NCI-H1417 (cell line): ENCODE measurements at regions not wholly inside any gene's neighbourhood (a gene's known extent, or its start where the extent isn't known, plus 50 kb on each side); places are given as distances from the start of the nearest gene placed in this dataset.

Source experiments
- DNase-seq, 3 experiments: peaks; one replicate each; lab custom pipeline; 2025; lab: John Stamatoyannopoulos, UW

DNA sequence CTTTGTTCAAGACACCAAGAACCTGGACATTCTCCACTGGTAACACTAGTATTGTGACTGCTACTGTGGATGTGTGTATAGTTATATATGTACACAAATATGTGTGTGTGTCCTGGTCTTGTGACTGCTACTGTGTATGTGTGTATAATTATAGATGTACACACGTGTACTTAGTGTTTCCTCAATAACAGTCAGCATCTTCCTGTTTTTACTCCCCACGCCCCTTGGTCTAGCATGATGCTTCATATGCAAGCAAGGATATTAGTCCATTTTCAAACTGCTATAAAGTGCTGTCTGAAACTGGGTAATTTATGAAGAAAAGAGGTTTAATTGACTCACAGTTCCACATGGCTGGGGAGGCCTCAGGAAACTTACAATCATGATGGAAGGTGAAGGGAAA lies 802.7 kb downstream of the RNF144A start:
- no peak for DNase-seq

DNA sequence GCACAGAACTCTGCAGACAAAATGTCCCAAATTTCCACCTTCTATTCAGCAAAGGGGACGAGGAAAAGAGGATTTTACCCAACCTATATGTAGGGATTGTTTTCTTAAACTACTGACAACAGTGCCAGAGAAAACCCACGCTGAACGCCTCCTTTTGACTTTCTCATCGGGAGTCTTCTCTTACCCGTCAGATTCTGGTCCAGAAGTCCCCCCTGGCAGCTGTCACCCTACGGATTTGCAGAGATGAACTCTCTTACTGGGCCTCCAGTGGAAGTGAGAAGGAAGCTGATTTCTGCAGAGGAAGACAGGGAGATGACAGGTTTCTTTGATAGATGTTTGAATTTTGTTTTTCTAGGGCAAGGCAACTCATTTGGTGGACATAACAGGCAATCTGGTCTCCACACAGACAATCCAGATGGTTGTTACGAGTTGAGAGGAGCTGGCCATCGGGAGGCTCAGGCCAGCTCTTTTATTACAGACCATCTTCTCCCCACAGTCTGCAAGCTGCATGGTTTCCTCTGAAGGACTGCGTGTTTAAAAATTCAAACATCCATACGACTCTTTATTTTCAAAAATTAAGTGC lies 804.3 kb downstream of the RNF144A start:
- DNase-seq = no peak

DNA sequence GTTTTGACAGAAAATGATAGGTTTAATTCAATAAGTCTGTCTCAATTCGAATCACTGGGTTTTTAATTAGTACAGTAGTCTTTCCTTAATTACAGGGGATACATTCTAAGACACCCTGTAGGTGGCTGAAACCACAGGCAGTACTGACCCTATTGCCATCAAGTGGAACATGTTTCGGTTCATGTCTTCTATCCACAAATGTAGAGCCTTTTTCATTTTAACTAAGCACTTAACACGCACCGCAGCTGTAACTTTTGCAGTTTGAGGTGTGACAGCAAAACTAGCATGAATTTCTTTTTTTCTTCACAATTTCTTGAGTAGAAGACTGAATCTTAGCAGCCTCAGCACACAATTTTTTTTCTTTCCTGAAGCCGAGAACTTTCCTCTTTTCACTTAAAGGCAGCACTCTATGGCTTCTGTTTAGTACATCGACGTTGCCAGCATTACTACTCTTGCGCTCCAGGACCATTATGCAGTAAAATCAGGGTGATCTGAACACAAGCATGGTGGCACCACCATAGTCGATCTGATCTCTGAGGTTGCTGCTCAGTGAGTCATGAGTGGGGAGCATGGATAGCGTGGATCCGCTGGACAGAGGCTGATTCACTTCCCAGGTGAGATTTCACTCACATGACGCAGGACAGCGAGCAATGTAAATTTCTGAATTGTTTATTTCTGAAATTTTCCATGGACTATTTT lies 805.1 kb downstream of the RNF144A start:
- no peak for DNase-seq

DNA sequence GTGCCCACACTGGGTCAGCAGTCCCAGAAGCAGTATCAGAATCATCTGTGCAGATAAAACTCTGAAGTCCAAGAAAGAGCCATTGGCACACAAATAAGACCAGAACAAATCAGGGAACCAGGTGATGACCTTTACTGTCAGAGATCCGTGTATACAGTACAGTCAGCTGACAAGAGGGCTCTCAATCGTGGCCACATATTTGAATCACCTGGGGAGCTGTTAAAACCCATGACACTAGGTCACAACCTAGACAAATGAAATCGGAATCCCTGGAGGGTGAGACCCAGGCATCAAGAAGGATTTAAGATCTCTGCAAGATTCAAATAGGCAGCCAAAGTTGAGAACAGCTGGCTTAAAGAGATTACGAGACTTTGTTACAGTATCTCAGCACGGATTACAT lies 807.1 kb downstream of the RNF144A start:
- DNase-seq = peak in 1 of 3 experiments; percentile 9

DNA sequence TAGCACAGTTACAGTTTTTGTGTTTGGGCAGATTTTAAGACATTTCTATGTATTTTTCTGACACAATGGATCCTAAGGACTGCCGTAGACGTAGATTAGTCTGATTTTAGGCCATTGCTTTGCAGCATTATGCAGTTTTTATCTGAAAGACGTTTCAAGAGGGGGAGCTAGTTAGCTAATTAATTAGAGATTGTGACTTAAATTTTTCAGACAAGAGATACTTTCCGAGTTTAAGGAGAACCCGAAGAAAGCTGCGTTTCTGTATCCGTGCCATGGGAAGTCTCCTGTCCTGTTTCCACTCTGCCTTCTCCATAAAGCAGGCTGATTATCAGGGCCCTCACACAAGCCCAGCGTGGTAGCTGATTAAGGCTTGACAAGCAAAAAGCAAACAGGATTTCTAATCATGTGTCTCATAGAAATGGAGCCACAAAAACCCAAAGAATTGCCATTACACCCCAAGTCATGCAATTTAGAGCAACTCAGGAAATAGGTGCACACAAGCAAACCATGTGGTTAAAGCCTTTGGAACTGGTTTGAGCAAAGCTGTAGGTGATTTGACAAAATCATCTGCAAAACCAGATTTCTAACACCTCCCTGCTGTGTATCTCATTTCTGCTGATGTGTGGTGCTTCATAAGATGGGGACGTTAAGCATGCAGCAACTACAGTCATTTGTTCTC lies 808.1 kb downstream of the RNF144A start:
- peak in 1 of 3 experiments; percentile 14 for DNase-seq

DNA sequence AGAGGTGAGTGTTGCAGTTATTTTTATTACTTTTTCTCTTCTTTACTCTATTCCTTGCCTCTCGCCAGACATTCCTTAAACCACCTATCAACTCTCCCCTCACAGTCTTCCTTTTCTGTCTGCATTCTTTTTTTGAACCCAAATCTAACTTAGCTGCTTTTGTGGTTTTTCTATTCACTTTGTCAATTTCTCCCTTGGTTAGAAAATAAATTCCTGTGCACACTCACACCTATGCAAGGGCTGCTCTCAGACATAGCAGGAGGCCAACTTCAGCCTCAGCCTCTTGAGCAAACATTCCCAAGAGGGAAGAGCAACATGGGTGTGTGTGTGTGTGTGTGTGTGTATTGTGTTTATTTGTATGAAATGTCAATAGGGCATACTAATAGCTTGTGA lies 808.6 kb downstream of the RNF144A start:
- DNase-seq = peak in 1 of 3 experiments; percentile 11

DNA sequence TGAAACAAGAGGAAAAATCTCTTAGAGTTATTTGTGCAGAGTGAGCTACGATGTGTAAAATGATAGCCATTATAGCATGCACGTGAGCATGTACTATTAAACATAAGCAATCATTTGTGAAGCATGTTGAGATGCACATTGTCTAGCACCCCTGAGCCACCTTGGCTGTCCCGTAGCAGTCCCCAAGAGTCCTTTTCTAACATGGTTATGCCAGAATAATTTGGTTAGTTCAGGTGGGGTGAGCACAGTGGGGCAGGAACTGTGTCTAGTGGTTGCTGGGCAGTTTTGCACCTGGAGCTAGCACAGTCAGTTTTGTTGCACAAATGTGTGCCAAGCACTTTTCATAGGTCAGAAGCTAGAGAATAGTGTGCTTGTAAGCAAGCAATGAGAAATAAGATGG lies 809.8 kb downstream of the RNF144A start:
- no peak for DNase-seq

DNA sequence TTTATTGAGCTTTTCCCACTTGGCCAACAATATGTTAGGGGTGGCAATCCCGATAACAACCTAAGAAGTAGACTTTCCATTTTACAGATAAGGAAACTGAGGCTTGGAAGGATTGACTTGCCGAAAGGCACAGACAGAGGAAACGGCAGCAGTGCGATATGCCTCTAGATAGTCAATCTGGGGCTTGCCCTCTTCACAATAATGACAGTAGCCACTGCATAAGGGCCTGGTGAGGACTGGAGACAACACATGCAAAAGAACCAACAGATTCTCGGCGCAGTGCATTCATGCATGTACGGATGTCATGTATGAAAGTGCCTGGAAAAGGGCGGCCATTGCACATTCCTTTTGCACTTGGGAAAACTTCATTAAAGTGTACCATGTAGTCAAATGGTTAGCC lies 811.2 kb downstream of the RNF144A start:
- DNase-seq = no peak

DNA sequence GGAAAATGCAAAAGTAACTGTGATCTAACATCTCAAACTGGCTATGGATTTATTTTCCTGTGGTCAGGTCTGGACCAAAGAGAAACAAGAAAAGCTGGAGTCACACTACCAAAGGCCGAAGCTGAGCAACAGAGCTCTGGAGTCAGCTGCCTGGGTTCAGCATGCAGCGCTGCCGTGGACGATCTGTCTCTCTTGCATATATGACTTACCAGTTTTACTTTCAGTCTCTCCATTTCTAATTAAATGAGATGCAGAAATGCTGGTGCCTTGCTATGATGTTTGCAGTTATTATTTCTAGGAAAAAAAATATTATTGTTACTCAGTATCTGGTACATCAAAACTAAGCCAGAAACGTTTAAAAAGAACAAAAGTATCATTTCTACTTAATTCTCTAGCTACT lies 813.2 kb downstream of the RNF144A start:
- no peak for DNase-seq

DNA sequence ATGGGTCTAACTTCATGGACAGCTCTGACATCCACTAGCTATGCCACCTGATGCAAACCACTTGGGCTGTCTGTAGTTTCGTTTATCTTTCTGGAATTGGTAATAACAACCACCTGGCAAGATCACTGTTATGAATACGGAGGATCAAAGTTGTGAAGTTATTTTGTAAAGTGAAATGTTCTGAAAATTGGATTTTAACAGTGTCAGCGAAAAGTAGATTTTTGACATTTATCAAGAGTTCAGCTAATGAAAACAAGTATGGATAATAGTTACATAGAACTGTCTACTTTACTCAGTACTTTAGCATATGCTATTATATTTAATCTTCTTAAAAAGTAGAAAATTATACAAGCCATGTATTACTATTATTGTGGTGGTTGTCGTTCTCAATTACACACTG lies 813.8 kb downstream of the RNF144A start:
- no peak for DNase-seq

DNA sequence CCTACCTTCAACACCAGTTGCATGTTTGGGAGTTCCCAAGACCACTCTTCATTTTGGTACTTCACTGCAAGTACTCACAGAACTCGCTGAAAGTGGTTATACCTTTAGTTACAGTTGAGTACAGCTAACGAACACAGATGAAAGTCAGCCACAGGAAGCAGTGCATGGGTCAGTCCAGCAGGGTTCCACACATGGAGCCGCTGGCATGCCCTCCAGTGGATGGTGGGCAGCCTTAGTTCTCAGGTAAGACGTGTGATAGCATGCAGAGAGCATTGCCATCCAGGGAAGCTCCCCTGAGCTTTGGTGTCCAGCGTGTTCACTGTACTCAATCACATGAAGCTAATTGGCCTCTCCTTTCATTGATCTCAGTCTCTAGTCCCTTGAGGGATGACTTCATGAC lies 815.3 kb downstream of the RNF144A start:
- DNase-seq = no peak

DNA sequence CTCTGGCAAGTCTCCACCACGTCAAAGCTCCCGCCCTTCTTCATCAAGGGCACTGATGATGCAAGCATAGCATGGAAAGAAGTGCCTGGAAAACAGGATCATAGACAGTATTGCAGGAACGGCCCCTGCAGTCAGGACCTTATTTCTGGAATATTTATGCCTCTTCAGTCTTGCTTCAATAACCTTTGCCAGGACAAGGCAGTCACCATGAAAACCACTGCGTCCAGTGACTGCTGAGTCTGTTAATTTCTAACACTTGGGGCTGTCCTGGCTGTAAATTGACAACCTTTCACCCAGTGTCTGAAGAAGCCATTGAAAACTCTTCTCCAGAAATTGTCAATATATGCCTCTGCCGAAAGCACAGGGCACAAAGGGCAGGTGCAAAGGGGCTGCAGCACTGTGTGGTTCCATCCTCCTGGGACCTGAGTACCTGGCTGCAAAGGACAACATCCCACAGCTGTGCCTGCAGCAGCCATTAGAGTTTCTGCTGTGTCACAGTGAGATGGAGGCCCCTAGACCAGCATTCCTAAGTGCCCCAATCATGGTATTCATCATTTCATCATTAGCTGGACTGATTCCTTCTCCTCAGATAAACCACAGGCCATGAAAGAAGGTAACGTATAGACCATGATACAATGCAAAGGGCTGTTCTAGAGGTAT lies 819.6 kb downstream of the RNF144A start:
- DNase-seq = peak in 1 of 3 experiments; percentile 15

DNA sequence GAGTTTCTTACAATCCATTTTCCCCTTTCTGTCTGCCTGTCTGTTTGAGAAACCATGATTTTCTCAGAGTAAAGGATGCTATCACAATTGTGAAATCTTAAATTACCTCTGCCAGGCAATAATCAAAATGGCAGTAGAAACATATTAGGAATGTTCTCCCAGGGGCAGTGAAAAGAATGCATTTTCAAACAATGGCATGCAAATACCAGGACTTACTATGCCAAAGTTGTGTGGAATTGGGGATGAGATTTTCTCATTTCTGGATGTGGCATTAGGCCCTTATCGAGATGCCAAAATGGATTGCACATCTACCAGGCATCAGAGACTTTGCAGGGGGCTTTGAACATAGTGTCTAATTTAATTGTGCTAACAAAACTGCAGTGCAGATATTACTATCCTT lies 821.4 kb downstream of the RNF144A start:
- no peak for DNase-seq

DNA sequence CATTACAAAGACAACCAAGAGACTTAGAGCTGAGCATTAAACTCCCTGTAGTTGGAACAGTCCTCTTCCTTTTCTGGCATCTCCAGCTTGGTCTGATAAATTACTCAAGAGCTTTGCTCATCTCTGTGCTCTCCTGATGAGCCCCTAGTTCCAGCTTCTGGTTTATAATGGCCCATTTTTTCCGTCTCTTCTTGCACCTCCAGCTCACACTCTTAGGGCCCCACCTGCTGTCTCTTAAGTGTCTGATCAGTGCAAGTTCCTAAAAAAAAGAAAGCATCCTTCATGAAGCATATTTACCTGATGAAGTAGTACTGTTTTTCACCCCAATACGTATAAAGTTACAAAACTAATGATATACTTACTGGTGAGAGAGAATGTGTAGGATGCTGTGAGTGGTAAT lies 822.9 kb downstream of the RNF144A start:
- DNase-seq = no peak

DNA sequence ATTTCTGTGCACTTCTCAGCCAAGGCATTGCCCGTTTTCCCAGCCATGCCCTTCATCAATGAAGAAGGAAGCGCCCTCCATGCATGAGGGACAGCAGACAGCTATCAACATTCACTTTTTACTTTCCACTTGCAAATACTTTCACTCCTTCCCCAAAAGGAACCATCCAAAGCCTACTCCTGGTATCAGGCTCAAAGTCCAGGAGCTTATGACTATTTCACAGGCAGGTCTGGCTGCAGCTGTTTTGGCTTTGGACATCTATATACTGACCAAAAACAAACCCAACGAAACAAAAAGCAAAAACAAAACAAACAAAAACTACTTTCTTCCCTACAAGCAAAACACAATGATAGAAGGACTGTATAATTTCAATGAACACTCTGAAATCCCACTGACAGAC lies 825.1 kb downstream of the RNF144A start:
- DNase-seq = no peak

DNA sequence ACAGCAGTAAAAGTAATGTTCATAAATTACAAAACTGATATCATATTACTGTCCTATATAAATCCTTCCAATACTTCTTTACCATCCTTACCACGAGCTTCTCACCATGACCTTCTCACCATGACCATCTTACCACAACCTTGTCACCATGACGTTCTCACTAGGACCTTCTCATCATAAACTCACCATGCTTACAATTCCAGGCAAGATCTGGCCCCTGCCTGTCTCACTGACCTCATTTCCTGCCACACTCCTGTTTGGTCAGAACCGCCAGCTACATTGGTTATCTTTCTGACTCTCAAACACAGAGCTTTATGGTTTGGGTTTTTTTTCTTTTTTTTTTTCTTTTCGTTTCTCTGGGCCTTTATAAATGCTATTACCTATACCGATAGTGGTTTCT lies 827.6 kb downstream of the RNF144A start:
- DNase-seq = peak in 1 of 3 experiments; percentile 60

DNA sequence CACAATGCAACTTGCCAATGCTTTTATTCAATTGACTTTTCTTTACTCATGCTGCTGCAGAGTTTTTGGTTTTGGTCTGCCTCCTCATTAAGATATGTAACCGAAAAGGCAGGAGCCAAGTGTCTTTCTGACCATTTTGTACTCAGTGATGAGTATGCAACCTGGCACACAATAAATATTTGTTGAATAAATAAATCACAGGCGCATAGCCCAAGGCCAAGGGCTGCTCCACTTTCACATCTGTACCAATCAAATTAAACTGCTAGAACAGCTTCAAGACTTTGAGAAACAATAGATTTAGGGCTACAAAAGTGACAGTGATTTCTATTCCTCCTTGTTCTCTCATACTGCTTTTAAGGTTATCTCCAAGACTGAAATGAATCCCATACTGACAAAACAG lies 828.2 kb downstream of the RNF144A start:
- peak in 2 of 3 experiments; percentile 31 to 68 for DNase-seq

DNA sequence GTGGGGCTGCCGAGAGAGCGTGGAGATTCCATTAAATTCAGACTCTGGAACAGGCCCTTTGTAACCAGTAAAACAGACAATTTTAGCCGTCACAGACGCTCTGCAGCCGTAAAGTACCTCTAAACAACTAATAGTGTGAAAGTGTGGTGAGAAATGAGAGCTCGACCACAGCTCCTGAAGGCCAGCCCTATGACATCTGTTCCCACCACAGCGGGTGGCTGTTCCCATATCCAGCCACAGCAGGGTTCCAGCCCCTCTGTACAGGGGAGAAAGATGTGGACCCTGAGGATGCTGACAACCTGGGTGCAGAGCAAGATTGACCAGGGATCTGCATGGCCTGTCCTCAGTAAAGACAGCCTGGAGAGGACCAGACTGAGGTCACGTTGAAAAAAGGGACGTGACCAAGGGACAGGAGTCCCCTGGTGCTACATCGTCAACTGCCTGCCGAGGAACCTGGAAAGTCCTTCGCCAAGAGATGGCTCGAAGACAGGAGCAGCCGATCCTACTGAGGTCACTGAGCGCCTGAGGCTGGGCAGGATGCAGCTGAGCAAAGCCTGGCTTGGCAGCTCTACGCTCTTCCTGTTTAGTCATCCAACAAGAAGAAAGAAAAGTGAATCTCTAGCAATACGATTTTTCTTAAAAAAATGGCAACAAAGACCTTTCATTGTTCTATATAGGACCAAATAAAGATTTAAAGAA lies 831.7 kb downstream of the RNF144A start:
- no peak for DNase-seq

DNA sequence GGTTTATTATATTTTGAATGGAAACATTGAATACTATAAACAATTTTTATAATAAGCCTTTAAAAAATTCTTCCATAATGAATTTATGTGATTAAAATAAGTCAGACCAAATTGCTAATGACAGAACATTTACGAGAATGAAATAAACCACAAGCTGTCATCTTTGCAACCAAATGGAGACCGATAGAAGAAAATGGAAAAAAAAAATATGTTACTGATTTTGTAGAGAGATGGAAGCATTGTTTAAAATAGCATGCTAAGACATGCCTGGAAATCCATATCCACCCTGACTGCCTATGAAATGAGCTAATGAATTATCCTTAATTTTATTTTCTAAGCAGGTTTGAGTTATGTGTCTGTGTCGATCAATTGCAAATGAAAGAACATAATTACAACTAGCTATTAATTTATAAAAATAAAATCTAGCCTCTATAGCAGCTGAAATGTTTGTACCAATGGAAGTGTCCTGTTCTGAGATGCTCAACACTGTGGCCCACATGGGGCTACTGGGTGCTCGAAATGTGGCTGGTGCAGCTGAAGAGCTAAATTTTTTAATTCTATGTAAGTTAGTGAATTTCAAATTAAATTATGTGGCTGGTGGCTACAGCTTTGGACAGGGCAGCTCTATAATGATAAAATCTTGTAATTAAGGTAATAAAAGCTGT lies 832.8 kb downstream of the RNF144A start:
- DNase-seq = no peak

DNA sequence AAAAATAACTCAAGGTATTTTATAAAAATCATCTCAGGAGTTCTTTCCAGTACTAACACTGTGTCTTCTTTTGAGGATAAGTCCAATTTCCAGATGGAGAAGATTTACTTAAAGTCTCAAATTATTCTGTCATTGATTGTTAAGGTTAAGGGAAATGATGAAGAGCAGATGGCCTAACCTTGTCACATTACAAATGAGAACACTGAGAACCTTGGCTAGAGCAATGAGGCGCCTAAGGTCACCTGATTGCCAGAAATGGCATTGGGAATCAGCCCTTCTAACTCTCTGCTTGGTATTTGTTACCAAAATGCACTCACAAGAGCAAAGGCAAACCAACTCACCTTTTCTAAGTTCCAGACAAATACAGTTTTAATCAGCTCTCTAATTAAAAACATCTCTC lies 835.1 kb downstream of the RNF144A start:
- no peak for DNase-seq

DNA sequence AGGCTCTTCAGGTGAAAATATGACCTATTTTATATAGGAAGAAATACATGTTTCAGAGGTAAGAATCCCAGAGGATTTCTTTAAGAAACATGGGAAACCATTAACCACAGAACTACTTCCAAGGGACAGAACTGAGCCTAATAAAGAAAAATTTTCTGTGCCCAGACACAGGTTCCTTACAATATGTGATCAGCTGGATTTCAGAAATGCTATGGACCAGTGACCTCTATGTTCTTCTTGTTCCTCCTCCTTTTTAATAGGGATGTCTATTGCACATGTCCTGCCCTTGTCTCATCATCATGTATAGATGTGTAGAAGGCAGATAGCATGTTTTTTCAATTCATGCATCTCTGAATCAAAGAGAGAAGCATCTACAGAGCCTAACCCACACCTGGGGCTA lies 836.6 kb downstream of the RNF144A start:
- DNase-seq = no peak

DNA sequence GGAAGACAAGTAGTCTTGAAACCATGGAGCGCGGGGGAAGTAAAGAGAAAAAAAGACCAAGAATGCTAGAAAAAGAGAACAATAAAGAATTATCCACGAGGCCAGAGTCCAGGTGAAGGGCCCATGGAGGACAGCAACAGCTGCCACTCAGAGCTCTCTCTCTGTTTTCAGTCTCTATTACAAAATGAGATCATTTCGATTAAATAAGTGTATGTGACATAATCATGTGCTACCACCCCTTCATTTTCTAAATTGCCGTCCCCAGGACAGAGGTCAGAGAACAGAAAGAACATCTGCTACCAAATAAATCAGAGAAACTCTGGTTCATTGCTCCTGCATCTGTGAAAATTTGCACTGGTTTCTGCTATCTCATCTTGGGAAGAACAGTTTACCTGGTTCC lies 838.7 kb downstream of the RNF144A start:
- DNase-seq = peak in 1 of 3 experiments; percentile 57
